Loucy (cell line): ENCODE measurements at regions not wholly inside any gene's neighbourhood (a gene's known extent, or its start where the extent isn't known, plus 50 kb on each side); places are given as distances from the start of the nearest gene placed in this dataset.

Source experiments
- CTCF ChIP-seq: fragments of 200-600 bp; sonication (generic); conservative IDR thresholded peaks from 2 replicates; pipeline ENCODE4 v1.5.1; 2014; ENCODE audit warnings: mild to moderate bottlenecking, antibody characterized with exemption, low read length
- EZH2phosphoT487 ChIP-seq: fragments of 200-600 bp; IDR thresholded peaks from 2 replicates; pipeline ENCODE4 v1.6.1; 2018; ENCODE audit warnings: antibody characterized with exemption, mild to moderate bottlenecking, moderate library complexity, borderline replicate concordance

DNA sequence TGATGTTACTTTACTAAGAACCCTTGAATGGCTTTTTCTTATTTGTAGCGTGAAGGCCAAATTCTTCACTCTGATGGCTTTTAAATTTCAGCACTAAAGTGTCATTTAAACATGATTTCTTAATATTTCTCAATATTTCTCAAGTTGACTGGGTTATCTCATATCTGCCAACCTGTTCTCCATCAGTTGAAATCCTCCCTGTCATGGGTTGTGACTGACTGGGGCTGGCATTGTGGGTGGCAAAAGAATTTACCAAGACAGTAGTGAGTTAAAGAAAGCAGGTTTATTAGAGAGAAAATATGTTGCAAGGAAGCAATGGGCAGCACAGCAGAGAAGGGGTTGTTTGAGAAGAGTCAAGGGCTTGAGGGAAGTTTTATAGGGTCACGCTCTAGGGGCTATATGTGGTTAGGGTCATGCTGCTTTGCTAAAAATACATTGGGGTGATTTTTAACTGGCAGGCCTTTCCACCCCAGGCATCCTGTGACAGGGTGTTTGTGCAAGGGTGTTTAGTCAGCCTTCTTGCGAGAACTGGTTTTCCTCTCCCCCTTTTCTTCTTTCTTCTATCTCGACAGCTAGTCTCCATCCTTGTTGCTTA, 232.8 kb upstream of the SEL1L start:
- no peak for TF ChIP-seq CTCF
- TF ChIP-seq EZH2phosphoT487: no peak
